ENCODE measurements at regions not wholly inside any gene's neighbourhood (a gene's known extent, or its start where the extent isn't known, plus 50 kb on each side); places are given as distances from the start of the nearest gene placed in this dataset.

- Histone ChIP-seq H3K27me3 (replicated peaks; ENCODE audit: control insufficient read depth, insufficient read depth, low read length) (no peaks in the 10 kb centered on the region), H3K36me3 (ENCODE audit: control insufficient read depth, insufficient read depth, low read length) (no peaks in the 10 kb centered on the region), H3K4me3 (replicated peaks; ENCODE audit: low read depth, low read length) (no peak overlapping the region)
- no peak for DNase-seq (ENCODE audit: extremely low read depth, insufficient read length)
- no peak for TF ChIP-seq CTCF (IDR thresholded peaks at IDR 0.05; ENCODE audit: insufficient read depth, low read length, poor library complexity, severe bottlenecking)
Observed at GRCh38 chr9:21549251-21549765, 67.2 kb upstream of the IFNE start.

- H3K36me3 ChIP-seq (ENCODE audit: control insufficient read depth, insufficient read depth, low read length), result no peaks in the 10 kb centered on the region
Observed at GRCh38 chr9:21549890-21550289, 67.8 kb upstream of the IFNE start.

GRCh38 chr9:21550392-21550791 lies 68.3 kb upstream of the IFNE start:
- no peak for TF ChIP-seq CTCF (IDR thresholded peaks at IDR 0.05; ENCODE audit: insufficient read depth, low read length, poor library complexity, severe bottlenecking)
- Histone ChIP-seq H3K36me3 (ENCODE audit: control insufficient read depth, insufficient read depth, low read length) (no peaks in the 10 kb centered on the region), H3K27me3 (replicated peaks; ENCODE audit: control insufficient read depth, insufficient read depth, low read length) (no peaks in the 10 kb centered on the region), H3K4me3 (replicated peaks; ENCODE audit: low read depth, low read length) (no peak overlapping the region)
- no peak for DNase-seq (ENCODE audit: extremely low read depth, insufficient read length)

More at GRCh38 chr9:21549890-21550289, 67.8 kb upstream of the IFNE start:
- DNase-seq (ENCODE audit: extremely low read depth, insufficient read length), result no peak
- TF ChIP-seq CTCF (IDR thresholded peaks at IDR 0.05; ENCODE audit: insufficient read depth, low read length, poor library complexity, severe bottlenecking), result no peak
- Histone ChIP-seq H3K27me3 (replicated peaks; ENCODE audit: control insufficient read depth, insufficient read depth, low read length) (no peaks in the 10 kb centered on the region), H3K4me3 (replicated peaks; ENCODE audit: low read depth, low read length) (no peak overlapping the region)

GRCh38 chr9:21551401-21551800 lies 69.3 kb upstream of the IFNE start:
- H3K36me3 ChIP-seq (ENCODE audit: control insufficient read depth, insufficient read depth, low read length), result no peaks in the 10 kb centered on the region
- no peak for TF ChIP-seq CTCF (IDR thresholded peaks at IDR 0.05; ENCODE audit: insufficient read depth, low read length, poor library complexity, severe bottlenecking)
- no peak for DNase-seq (ENCODE audit: extremely low read depth, insufficient read length)
- H3K4me3 ChIP-seq (replicated peaks; ENCODE audit: low read depth, low read length), result no peak overlapping the region
- no peaks in the 10 kb centered on the region for H3K27me3 ChIP-seq (replicated peaks; ENCODE audit: control insufficient read depth, insufficient read depth, low read length)

- no peaks in the 10 kb centered on the region for H3K27me3 ChIP-seq (replicated peaks; ENCODE audit: control insufficient read depth, insufficient read depth, low read length)
- no peak for DNase-seq (ENCODE audit: extremely low read depth, insufficient read length)
- H3K4me3 ChIP-seq (replicated peaks; ENCODE audit: low read depth, low read length), result no peak overlapping the region
- H3K36me3 ChIP-seq (ENCODE audit: control insufficient read depth, insufficient read depth, low read length), result no peaks in the 10 kb centered on the region
- no peak for TF ChIP-seq CTCF (IDR thresholded peaks at IDR 0.05; ENCODE audit: insufficient read depth, low read length, poor library complexity, severe bottlenecking)
Observed at GRCh38 chr9:21552244-21553170, 70.4 kb upstream of the IFNE start.

Data from GM06990 (cell line).